Lung microvascular endothelial cell (primary cell): ENCODE measurements at regions not wholly inside any gene's neighbourhood (a gene's known extent, or its start where the extent isn't known, plus 50 kb on each side); places are given as distances from the start of the nearest gene placed in this dataset.
A peak's percentile ranks its signal among the peaks of the same experiment; 100 is the strongest.

Experiments
- DNase-seq, 2 donors: peaks; one replicate each; pipeline versions ENCODE4 v3.0.0 to v3.0.0-alpha.2; 2010; ENCODE audit warnings: low read depth in 2 of 2

DNA sequence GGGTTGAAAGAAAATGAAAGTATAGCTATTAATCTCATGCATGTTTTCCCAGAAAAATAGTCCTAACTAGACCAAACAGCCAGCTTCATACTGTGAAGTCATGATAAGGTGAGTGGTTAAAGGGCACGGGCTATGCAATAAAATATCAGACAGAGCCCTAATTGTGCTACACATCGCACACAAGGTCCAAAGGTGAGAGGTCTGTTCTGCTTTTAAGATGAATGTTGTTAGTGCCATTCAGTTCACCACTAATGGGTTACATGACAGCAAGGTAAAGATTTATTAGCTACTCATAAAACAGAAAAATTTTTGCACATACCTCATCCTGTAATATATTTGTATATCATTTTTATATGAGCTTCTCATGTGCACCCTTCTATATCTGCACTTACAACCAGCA is 105.0 kb upstream of the STK17B start:
- DNase-seq, result no peak

GRCh38 chr2:196277002-196277401 is 105.6 kb upstream of the STK17B start:
- peak; percentile 49 to 60 for DNase-seq

GRCh38 chr2:196278491-196278911 is 107.1 kb upstream of the STK17B start:
- peak in 1 of 2 donors; percentile 95 for DNase-seq

- no peak for DNase-seq
Observed at GRCh38 chr2:196279541-196279940, 108.2 kb upstream of the STK17B start.

DNA sequence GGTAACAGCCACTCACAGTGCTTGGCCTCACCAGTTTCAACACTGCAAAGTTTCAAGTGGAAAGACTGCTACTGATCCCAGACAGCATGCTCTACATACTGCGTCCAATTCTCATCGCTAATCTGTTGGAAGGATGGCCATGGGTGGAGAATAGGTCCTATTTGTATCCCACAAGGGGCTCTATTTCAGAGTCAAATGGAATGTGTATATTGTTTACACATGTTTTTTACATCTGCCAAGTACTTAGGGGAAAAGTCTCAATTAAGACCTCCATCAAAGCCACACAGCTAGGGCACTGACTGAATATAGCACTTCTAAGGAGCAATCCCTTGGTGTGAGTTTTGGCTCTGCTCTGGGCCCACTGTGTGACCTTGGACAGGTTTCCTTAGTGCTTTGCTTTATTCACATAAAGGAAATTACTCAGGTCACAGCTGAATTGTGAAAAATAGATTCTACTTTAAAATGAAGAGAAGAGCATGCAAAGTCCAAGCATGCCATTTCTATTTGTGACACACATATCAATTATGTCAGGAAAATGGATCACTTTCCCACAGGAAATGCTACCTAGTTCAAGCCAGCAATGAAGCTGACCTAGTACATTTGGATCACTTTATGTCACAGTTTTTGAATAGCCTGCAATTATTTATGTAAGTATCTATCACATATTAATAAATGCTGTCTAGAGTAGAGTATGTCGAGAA is 112.9 kb upstream of the STK17B start:
- peak; percentile 62 to 67 for DNase-seq

DNA sequence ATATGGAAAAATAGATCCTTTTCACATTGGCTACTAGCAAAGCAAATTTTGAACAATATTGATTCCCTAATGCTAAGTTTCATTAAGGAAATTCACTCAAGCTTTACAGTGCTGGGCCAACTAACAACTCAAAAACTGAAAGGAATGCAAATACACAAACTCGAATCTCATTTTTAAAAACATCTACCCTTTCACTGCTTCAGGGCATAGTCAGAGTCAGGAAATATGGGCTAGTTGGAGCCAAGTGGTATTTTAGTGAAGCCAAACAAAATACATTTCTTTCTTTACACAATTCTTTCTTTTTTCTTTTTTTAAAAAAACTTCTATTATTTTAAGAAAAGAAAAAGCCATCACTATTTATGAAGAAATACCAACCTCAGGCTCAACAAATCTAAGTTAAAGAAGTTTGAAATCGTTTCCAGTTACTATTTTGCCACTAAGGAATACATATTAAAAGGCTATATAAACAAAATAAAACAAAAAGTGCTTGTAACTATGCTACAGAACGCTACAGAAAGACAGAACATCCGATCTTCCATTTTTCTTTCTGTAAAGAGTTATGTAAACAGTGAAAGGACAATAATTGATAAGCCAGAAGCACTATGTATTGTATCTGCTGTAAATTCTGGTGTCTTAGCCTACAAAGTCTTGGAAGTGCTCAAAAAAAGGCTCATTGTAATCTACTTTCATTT is 113.6 kb upstream of the STK17B start:
- peak in 1 of 2 donors; percentile 52 for DNase-seq

DNA sequence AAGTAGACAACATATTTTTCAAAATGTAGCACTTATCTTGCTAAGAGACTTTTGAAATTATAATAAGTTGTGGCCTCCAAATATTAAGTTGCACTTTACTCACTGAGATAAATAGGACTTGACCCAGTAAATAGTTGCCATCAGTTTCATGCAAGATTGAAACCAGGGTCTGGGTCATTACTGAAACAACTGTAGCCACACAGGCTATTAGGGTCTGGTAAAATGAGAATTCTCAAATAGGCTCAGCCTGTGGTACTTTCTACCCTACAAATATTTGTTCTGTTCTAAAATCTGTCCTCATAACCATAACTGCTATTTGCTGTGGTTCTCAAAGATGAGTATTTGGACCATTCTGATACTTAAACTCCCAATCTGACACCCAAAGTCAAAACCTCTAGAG is 115.4 kb upstream of the STK17B start:
- DNase-seq, result no peak

- no peak for DNase-seq
Observed at GRCh38 chr2:196287523-196287922, 116.1 kb upstream of the STK17B start.

- DNase-seq, result no peak
Observed at GRCh38 chr2:196288006-196288538, 116.7 kb upstream of the STK17B start.

GRCh38 chr2:196289000-196289399 is 117.6 kb upstream of the STK17B start:
- DNase-seq, result peak in 1 of 2 donors; percentile 60

DNA sequence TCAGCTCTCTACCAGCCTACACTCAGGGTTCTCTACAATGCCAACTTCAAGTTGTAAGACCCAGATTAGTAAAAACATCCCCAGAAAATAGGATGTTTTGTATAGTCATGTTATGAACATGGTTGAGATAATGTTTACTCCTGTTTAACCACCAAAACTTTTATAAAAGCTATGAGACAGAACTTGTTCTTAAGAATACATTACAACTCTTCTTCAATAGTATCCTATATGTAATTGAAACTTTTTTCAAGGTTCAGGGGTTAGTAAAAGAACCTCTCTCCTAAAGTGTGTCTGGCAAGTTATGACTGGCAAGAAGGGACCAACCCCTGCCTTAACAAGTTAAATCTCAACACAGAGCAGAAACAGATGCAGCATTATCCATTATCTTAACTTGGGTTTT is 118.8 kb upstream of the STK17B start:
- no peak for DNase-seq

GRCh38 chr2:196290569-196290968 is 119.2 kb upstream of the STK17B start:
- no peak for DNase-seq

DNA sequence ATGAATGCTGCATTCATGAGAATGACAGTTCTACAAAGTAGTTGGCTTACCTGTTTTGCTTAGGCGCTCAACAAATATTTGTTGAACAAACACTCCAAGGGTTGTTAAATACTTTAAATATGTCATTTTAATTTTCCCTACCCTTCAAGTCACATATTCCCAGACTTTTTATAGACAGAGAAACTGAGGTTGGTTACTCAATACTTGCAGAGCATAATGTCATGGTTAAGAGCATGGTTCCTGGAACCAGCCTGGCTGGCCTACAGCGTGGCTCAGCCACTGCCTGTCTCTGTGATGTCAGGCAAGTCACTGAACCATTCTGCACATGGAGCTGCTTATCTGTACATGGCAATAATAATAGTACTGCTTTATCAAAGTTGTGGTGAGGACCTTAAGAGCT is 120.0 kb upstream of the STK17B start:
- no peak for DNase-seq

GRCh38 chr2:196291873-196292800 is 120.8 kb upstream of the STK17B start:
- peak in 1 of 2 donors; percentile 37 for DNase-seq

DNA sequence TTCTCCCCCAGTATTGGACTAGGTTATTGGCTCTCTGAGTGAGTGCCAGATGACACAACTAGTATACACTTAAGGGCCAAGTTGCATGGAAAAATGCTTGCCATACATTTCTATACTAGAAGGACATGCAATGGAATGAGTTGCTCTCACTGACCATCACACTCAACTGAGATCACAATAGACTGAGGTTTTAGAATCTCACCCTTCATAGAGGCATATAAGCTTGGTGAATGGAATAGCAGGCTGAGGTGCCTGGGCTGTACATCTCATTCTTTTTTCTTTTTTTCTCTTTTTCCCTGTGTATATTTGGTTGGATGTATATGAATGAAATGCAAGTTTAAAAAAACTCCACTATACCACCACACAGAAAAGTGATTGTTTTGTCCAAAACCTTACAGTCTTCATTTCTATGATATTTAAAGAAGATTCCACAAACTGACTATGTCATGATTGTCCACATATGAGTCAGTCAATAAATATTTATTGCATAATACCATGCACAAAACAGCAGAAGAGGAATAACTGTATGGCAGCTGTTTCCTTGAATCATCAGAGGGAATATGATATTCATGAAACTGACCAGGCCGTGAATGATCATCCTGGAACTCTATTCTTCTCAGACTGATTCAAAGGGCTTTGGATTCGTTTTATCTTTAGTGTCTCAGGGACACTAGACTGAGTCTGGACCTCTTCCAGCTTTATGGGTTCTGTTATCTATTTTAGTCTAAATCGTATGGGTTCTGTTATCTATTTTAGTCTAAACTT is 122.6 kb upstream of the STK17B start:
- peak; percentile 66 to 89 for DNase-seq

DNA sequence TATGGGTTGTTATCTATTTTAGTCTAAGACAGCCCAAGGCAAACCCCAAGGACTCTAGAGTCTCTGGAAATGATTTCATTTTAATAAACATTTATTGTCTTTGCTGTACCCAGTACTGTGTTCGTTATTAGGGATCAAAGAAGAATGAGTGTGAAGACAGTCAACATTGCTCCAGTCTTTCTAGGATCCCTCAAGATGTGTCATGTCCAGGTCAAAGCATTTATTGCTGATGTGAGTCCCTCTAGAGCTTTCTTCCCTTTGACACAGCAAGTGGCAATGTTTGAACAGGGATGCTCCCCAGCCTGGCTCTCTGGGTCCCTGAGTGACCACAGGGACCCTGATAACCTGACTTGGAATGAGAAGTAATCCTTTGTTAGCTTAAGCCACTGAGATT is 123.1 kb upstream of the STK17B start:
- DNase-seq, result peak in 1 of 2 donors; percentile 36

DNA sequence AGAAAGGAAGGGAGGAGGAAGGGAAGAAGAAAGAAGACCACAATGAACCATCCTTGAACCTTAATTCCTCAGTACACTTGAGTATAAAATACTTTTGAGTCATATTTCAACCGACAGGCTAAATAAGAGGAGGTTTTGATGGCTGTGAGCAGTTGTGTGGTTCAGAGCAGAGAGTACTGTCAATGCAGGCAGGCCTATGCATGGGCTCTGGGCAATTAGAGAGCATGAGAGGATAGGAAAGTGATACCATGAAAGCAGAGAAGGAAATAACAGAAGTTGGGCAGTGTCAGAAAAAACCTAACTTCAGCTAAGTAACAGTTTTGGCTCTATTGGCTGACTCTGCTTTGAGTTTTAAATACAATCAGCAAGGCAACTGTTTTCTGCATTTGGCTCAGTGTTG is 123.6 kb upstream of the STK17B start:
- DNase-seq, result no peak

DNA sequence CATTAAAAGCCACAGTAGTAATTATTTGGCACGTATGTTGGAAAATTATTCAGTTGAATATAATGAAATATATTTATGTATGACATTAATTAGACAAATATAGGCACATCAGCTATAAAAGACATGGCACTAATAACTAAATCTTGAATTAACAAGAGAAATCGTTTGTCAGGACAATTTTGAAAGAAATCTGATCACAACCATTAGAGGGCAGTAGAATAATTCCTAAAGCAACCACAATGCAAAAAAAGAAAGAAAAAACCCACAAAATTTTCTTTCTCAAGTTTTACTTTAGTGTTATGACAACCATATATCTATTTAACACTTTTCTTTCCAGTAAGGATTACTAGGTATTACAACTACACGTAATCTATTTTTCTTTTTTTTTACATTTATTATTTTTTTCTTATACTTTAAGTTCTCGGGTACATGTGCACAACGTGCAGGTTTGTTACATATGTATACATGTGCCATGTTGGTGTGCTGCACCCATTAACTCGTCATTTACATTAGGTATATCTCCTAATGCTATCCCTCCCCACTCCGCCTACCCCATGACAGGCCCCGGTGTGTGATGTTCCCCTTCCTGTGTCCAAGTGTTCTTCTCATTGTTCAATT is 126.8 kb upstream of the STK17B start:
- DNase-seq, result peak; percentile 47 to 59

- no peak for DNase-seq
Observed at GRCh38 chr2:196307775-196308305, 136.5 kb upstream of the STK17B start.

GRCh38 chr2:196309691-196310090 is 138.3 kb upstream of the STK17B start:
- peak in 1 of 2 donors; percentile 27 for DNase-seq
